Islet of Langerhans (tissue), 1 donor: ENCODE measurements at regions not wholly inside any gene's neighbourhood (a gene's known extent, or its start where the extent isn't known, plus 50 kb on each side); places are given as distances from the start of the nearest gene placed in this dataset.
"Not testable (repeated sequence)": the region's sequence is repeated elsewhere in the genome, so short reads cannot be mapped to it uniquely, and the experiment has no call there.

Source experiments
- FAIRE-seq: peaks from one replicate; lab custom pipeline; 2011; peaks lifted over from hg19 to GRCh38; lab: Jason Lieb, UNC

DNA sequence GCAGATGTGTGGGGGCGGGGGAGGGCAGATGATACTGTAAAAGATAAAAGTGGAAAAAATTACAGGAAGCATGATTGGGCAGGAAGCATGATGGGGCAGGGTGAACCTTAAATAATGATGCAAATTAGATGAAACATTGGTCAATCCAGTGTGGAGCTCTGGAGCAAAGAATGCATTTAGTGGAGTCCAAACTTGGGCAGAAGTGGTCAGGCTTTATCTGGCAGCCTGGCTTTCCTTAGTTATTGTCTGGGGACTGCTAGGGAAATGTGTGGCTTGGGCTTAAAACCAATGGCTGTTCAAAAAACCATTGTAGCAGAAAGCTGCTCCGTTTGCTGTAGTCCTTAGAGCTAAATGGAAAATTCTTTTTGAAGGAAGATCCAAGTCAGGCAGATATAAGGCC lies 1077.3 kb upstream of the MIR17HG start:
- no peak for FAIRE-seq

DNA sequence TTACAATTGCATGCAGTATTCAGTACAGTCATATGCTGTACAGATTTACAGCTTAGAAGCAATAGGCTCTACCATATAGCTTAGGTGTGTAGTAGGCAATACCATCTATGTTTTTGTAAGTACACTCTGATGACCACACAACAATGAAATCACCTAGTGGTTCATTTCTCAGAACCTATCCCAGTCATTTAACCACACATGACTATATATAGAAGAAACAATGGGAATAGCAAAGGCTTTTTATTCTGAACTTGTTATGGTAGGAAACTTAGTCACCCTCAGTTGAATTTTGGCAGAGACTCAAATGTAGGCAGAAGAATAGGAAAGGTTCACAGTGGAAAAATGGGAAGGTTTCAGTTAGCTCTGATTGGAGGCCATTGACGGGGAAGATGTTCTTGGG lies 1075.1 kb upstream of the MIR17HG start:
- no peak for FAIRE-seq

DNA sequence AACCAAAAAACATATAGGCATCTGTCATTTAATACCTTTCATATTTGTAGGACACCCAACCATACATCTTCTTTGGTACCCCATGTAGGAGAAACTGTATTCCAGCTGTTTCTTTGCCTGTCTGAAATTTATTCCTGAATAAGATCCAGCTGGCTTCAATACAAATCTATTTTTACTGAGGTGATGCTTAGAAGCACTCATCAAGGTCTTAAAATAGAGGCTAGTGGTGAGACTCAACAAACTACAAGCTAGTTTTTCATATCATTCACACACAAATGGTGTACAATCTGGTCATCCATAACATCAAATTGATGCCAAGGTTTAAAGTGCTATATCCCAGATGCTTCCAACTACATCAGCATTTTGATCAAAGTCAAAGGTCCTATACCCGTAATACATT lies 1071.3 kb upstream of the MIR17HG start:
- FAIRE-seq = no peak

DNA sequence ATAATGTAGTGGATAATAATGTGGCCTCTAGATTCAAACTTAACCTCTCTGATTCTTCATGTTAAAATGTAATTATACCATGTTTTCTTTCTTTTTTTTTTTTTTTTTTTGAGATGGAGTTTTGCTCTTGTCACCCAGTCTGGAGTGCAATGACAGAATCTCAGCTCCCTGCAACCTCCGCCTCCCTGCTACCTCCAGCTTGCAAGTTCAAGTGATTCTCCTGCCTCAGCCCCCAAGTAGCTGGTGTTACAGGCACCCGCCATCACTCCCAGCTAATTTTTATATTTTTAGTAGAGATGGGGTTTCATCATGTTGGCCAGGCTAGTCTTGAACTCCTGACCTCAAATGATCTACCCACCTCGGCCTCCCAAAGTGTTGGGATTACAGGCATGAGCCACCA lies 1069.3 kb upstream of the MIR17HG start:
- not testable (repeated sequence) for FAIRE-seq

DNA sequence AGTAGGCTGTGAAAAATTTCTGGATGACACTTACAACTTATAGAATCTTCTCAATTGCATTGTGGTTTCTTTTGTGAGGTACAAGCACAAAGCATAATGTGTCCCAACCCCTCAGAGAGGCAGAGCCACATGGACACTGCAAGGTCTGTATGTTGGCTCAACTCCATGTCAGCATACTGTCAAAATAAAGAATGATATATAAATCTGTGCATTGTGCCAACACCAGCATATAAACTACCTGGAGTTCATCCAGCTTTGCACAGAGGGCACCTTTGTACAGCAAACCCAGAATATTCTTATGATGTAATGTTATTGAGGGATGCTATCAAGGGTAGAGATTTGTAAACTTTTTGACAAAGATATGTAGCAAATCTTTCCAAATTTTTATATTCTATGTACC lies 1065.8 kb upstream of the MIR17HG start:
- FAIRE-seq = no peak

DNA sequence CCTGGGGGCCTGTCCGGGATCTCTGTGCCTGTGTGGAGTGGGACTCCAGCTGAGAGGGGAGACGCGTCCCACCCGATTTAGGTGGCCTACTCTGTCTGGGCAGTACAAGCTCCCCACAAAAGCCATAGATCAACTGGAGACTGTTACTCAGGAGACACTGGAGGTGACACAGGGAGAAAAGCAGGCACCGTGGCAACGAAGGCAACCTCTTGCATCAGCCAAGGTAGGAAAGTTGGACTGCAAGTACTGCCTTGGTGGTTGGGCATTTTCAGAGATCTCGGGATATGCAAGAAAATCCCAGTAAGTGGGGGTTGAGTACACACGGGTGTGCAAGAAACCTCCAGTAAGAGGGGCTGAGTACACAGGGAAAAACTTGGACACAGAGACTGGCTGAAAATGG lies 1060.0 kb upstream of the MIR17HG start:
- FAIRE-seq = no peak

DNA sequence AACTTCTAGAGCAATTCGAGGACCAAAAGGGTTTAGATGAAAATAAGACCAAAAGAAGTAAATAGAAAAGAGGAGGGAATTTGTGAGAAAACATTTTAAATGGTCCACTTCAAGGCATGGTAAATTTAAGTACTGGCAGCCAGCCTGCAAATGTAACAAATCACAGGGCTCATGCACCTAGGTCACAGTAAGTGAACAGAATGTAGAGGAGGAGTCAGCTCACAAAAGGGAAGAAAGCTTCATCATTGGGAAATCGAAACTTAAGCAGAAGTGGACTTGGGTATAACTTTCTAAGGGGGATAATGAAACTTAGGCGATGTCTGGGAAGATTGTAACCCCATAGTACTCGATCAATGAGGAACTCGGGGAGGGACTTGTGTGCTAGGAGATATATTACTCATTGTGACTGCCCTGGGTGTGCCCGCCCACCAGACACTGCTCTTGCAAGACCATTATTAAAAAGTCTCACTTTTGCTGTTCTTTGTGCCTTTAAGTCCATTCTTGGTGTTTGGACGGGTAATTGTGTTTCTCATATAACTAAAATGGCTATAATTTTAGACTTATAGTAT lies 1053.6 kb upstream of the MIR17HG start:
- FAIRE-seq = no peak

DNA sequence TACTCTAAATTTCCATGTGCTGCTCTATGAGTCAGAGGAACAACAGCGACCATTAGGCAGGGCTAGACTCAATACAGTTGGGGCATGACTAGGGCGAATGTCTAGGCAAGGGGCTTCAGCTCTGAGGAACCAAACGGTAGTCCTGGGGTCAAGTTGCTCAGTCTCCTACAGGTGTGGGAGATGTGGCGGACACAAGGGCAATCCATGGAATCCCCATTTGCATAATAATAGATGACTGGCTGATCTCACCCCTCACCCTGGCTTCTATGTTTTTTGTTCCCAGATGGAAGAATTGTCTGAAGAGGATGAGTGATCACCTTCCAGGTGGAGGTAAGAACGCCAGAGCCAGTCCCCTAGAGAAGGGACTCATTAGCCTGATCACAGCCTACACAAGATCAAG lies 1048.2 kb upstream of the MIR17HG start:
- FAIRE-seq = no peak

DNA sequence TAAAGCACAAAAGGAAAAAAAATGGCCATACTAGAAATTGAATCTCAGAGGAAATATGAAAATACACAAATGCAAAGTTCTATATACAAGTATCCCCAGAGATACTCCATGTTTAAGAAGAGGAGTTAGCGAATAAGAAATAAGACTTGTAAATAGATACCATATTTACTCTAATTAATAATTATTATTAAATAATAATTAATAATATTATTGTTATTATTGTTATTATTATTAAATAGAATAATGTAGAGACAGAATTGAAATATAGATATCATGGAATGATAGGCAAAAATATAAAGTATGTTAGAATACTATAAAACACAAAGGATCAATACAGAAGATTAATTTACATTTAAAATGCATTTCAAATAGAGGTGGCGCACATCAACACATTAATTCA lies 1047.5 kb upstream of the MIR17HG start:
- no peak for FAIRE-seq

DNA sequence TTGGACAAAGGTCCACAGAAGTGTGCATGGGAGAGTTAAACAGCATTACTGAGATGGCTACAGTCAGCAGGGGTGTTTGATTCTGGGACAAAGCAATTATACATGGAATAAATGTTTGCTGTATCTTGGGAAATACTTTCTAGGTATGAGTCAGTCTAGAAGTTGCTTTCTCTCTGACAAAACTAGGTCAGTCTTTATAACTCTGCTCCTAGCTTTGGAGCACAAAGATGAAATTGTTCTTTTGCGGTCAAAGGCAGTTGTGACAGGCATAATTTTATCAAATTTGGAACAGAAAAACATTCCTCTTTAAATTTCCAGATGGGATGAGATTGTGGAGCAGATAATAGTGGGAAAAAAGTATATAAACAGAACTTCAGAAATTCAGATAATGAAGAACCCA lies 1045.4 kb upstream of the MIR17HG start:
- no peak for FAIRE-seq

DNA sequence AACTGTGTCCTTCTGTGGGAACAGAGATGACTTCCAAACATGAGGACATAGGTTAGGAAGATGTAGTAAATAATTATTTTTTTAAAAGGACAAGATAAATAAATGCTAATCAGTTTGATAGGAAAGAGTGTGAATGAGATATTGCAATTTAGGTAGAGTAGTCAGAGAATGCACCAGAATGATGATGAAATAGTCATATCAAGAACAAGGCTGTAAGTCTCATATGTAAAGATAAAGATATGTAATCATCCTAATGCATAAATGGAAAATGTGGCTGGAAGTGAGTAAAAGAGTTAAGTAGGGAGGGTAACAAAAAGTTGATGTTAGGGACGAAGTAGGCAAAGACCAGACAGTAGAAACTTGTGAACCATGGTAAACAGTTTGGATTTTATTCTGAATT lies 1041.7 kb upstream of the MIR17HG start:
- no peak for FAIRE-seq

DNA sequence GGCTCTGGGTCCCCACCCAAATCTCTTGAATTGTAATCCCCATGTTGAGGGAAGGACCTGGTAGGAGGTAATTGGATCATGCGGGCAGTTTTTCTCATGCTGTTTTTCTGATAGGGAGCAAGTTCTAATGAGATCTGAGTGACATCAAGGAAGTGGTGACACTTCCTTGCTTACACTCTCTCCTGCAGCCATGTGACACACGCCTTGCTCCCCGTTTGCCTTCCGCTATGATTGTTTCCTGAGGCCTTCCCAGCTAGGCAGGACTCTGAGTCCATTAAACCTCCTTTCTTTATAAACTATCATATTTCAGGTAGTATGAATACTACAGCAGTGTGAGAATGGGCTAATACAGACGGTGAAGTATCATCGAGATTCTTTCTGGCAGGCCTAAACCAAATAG lies 1040.4 kb upstream of the MIR17HG start:
- no peak for FAIRE-seq

DNA sequence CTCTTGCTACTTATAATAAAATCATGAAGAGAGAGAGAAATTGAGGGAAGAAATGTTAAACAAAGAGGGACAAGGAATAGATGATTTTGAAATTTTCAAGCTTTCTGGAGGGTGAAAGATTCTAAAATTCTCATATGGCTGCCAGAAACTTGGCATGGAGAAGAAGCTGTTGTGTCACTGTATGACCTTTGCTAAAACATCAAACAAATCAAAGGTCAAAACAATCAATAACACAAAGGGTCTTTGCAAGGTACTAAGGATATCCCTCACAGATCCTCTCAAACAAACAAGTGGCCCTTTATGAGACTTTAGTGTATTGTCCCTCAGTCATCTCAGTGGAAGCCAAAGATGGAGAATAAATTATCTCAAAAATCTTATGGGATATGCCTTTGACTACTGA lies 1039.2 kb upstream of the MIR17HG start:
- no peak for FAIRE-seq

DNA sequence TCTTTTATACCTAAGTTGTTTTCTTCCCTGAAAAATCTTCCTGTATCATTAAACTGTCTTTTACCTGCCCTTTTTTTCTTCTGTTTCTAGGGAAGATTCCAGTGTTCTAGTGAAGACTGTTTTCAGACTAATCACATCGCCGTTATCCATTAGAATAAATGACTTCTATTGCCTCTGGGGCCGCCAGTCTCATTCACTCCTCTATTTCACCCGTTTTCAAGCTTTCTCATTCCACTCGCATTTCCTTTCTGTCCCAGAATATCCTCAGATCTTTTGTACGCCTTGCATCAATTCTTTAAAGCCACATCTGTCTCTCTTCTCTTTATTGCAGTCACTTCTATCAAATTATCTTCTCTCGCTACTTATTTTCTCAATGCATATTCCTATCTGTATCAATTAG lies 1035.6 kb upstream of the MIR17HG start:
- no peak for FAIRE-seq

DNA sequence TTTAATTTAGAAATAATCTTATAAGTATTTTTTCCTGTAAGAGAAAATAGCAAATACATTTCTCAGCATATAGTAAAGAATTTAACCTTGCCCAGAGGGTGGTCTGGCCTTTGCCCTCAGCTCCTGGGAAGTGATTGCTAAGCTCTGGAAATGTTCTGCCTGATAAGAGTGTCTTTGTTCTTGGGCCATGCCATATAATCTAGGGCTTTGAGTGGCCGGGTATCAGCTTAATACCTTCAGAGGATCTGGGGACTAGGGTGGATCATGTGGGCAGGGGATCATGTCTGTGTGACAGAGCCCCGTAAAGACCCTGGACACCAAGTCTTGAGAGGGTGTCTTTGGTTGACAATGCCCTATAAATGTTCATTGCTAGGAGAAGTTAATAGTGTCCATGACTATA lies 1032.4 kb upstream of the MIR17HG start:
- no peak for FAIRE-seq

DNA sequence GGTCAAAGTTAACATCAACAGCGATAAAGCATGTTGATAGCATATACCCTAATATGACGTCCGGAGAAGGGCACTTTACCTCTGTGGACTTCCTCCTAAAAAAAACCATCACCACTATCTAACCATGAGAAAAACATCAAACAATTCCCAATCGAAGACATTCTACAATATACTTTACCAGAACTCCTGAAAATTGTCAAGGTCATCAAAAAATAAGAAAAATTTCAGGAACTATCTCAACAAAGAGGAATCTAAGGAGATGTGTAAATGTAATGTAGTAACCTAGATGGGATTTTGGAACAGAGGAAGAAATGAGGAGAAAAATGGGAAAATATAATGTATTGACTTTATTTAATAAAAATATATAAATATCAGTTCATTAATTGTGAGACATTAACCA lies 1026.8 kb upstream of the MIR17HG start:
- no peak for FAIRE-seq

DNA sequence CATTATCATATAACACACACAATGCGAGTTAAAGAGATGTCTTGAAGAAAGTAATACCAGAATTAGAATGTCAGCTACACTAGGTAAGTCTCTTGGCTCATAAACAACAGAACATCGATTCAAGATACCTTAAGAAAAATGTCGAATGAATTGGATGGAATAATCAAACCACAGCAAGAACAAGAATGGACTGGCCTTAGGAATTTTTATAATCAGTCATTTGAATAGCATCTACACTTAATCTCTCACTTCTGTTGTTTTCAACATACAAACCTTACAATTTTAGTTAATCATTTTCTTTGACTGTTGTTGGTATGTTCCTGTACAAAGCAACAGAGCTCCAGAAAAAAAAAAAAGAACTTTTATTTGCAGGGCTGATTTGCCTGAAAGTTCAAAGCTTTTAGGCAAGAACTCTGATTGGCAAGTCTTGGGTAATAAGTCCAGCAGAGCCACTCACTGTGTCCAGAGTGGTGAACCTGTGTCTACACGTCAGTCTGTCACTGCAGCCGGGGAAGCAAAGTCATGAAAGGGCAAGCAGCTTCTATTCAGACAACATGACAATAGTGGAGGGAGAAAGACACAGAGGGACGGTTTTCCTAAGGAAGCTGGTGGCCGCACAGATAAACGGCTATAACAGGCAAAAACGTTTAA lies 1026.1 kb upstream of the MIR17HG start:
- FAIRE-seq = no peak

DNA sequence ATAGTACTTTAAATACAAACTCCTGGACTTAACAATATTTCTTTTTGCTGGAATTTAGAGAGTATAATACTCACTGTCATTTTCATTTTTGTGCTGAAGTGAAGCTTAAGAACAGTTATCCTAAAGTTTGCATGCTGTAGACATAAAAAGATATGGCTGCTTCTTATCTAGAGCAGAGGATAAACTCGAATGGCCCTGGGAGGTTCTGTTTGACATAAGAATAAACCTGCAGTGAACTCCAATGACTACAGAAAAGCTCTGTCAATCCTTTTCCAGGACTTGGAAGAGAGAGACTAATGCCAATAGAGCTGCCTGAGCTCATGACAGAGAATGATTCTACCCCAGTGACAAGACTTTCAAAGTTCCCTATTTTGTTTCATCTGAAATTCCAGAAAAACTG lies 1017.8 kb upstream of the MIR17HG start:
- FAIRE-seq = no peak

DNA sequence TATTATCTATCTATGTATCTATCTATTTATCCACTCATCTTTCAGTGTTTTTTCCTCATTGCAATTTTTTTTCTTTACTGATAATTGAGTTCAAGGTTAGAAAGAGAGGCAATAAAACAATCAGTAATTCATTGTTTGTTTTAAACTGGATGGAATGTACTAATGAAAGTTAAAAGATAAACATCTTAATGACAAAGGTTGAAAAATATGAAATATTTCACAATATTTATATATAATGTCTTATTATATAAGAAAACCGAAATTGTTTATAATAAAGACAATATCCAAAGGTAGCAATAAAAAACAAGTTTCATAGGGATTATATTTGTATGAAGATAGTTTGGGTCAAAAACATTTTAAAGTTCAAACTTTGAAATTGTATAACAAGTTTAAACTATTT lies 1015.5 kb upstream of the MIR17HG start:
- no peak for FAIRE-seq

DNA sequence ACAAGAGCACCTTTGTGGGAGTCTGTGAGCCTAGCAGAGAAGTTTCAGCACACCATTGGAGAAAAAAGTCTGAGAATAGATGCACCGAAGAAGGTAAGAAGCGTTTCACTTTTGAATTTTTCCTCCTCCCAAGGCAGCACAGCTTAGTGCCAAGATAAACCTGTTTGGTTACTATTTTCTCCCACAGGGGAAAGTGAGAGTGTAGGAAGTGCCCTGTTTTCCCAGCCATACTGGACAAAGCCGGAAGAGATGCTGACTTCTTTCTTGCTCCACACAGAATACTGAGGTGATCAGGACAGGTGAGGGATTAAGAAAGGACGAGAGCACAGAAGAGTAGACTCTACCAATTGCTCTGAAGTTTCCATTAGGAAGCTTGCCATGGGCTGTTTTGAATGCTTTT lies 1011.0 kb upstream of the MIR17HG start:
- no peak for FAIRE-seq

DNA sequence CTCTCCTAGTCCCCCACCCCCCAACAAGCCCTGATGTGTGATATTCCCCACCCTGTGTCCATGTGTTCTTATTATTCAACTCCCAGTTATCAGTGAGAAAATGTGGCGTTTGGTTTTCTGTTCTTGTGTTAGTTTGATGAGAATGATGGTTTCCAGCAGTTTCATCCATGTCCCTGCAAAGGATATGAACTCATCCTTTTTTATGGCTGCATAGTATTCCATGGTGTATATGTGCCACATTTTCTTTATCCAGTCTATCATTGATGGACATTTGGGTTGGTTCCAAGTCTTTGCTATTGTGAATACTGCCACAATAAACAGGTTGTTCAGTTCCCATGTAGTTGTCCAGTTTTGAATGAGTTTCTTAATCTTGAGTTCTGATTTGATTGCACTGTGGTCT lies 1006.1 kb upstream of the MIR17HG start:
- FAIRE-seq = not testable (repeated sequence)

DNA sequence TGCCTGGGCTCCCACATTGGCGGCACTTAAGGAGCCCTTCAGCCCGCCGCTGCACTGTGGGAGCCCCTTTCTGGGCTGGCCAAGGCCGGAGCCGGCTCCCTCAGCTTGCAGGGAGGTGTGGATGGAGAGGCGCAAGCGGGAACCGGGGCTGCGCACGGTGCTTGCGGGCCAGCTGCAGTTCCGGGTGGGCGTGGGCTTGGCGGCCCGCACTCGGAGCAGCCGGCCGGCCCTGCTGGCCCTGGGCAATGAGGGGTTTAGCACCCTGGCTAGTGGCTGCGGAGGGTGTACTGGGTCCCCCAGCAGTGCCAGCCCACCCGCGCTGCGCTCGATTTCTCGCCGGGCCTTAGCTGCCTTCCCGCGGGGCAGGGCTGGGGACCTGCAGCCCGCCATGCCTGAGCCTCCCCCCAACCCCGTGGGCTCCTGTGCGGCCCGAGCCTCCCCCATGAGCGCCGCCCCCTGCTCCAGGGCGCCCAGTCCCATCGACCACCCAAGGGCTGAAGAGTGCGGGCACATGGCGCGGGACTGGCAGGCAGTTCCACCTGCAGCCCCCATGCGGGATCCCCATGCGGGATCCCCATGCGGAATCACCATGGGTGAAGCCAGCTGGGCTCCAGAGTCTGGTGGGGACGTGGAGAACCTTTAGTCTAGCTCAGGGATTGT lies 998.9 kb upstream of the MIR17HG start:
- not testable (repeated sequence) for FAIRE-seq

DNA sequence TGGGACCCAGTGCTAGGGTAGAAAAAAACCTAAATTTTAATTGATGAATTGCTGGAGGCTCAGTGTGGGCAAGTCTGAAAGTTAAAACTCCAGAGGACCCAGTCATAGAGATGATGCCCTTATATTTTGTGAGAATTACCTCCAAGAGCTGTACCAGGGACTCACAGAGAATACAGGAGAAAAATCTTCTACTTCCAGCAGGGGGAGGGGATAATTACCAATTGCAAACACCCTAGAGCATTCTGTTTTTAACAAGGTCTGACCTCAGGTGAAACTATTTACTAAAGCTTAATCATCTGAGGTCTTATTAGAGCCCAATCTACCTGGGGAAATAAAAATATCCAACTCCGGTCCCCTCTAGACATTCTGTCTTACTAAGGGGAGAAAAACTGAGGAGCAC lies 994.7 kb upstream of the MIR17HG start:
- FAIRE-seq = no peak

DNA sequence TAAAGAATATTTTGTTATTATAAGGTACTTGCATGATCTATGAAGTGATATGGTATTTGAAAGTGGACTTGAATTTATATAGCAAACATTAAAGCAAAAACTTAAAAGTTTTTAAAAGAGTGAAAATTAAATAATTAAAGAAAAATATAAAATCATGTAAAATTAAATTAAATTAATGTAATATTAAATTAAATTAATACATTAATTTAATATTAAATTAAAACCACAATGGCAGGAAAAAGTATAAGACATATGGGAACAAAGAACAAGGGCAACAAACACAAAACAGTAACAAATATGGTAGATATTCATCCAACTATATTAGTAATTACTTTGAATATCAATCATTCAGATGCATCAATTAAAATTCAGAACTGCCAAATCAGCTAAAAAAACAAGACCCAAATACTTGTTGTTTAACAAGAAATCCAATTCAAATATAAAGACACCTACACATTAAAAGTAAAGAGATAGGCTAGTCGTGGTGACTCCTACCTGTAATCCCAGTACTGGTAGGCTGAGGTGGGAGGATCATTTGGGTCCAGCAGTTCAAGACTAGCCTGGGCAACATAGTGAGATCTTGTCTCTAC lies 992.2 kb upstream of the MIR17HG start:
- FAIRE-seq = no peak
